ENCODE measurements at regions not wholly inside any gene's neighbourhood (a gene's known extent, or its start where the extent isn't known, plus 50 kb on each side); places are given as distances from the start of the nearest gene placed in this dataset.

DNA sequence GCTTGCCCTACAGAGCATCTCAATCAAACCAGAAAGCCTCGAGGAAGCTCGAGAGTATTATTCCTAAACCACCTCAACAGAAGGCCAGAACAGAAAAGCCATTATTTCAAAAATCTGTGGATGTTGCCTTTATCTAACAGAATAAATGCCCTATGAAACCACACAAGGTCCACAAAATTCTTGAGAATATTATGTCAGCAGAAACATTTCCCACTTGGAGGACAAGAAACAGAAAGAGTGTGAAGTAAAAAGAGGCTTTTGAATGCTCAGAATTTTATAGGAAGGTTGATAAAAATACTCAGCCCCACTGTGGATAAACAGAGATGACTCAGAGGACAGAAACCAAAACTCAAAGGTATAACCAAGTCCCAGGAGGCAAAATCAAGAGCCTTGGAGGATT, 146.4 kb upstream of the LRRC7 start:
- TF ChIP-seq, protein P1, sequence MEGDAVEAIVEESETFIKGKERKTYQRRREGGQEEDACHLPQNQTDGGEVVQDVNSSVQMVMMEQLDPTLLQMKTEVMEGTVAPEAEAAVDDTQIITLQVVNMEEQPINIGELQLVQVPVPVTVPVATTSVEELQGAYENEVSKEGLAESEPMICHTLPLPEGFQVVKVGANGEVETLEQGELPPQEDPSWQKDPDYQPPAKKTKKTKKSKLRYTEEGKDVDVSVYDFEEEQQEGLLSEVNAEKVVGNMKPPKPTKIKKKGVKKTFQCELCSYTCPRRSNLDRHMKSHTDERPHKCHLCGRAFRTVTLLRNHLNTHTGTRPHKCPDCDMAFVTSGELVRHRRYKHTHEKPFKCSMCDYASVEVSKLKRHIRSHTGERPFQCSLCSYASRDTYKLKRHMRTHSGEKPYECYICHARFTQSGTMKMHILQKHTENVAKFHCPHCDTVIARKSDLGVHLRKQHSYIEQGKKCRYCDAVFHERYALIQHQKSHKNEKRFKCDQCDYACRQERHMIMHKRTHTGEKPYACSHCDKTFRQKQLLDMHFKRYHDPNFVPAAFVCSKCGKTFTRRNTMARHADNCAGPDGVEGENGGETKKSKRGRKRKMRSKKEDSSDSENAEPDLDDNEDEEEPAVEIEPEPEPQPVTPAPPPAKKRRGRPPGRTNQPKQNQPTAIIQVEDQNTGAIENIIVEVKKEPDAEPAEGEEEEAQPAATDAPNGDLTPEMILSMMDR (IDR thresholded peaks at IDR 0.05) = no peak
- TF ChIP-seq EP300 (IDR thresholded peaks at IDR 0.05) = no peak
- TF ChIP-seq POLR2A (IDR thresholded peaks at IDR 0.05) = no peak
